AG08396 (cell line): ENCODE measurements at regions not wholly inside any gene's neighbourhood (a gene's known extent, or its start where the extent isn't known, plus 50 kb on each side); places are given as distances from the start of the nearest gene placed in this dataset.

ENCODE experiments used
- DNase-seq: peaks from one replicate; pipeline ENCODE4 v3.0.0; 2012; ENCODE audit warnings: low spot score, mixed read lengths

- DNase-seq = no peak
Observed at GRCh38 chr10:130998642-130999041, 312.9 kb downstream of the TCERG1L start.

- DNase-seq = no peak
Observed at GRCh38 chr10:130999376-131000202, 311.9 kb downstream of the TCERG1L start.

- DNase-seq = no peak
Observed at GRCh38 chr10:131000244-131000643, 311.3 kb downstream of the TCERG1L start.

DNA sequence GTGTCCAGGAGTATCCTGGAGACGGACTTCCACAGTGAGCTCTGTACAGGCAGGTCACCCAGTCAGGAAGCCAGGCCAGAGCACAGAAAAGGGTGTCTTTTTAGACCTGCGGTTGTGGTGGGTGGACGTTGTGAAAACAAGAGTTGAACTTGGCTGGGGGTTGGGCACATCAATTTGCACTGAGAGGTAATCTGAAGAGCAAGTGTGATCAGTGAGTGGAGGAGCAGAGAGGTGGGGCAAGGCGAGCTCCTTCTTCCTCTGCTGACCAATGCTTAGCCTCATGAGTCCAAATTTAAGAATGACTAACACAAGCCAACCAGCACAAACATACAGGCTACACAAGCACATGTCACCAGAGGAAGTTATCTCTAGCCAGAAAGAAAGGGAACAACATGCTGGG lies 310.8 kb downstream of the TCERG1L start:
- DNase-seq = no peak

- DNase-seq = no peak
Observed at GRCh38 chr10:131001438-131001837, 310.1 kb downstream of the TCERG1L start.

DNA sequence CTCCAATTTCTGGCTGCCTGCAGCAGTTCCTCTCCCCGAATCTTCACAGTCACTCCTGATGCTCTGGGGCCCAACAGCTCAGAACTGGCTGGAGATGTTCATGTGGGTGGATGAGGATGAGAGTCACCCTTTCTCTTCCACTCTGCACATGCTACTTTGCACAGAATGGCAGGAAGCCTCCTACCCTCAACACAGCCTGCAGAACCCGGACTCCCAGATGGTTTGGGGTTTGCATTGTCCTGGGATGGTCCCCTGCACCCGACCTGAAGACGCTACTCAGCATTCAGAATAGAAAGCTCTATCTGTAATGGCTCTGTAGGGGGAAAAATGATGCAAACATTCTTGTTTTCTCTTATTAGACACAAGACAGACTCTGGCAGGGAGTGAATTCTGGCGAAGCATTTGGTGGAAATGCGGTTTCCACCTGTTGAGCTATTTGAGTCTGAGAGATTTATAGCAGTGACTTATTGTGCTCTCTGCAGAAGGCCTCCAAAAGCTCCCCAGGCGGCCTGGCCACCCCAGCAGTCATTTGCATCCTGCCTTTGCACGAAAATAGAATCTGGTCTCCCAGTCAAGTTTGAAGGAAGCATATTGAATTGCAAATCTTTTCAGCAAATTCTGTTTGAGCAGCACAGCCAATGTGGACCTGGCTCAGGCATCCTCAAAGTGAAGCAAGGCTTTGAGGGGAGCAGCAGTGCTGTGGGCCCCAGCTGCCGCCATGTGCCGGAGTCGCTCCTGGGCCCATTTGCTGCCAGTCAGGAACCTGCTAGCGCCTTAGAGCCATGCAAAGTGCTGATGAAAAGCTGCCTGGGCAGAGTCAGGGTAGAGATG lies 309.3 kb downstream of the TCERG1L start:
- no peak for DNase-seq

DNA sequence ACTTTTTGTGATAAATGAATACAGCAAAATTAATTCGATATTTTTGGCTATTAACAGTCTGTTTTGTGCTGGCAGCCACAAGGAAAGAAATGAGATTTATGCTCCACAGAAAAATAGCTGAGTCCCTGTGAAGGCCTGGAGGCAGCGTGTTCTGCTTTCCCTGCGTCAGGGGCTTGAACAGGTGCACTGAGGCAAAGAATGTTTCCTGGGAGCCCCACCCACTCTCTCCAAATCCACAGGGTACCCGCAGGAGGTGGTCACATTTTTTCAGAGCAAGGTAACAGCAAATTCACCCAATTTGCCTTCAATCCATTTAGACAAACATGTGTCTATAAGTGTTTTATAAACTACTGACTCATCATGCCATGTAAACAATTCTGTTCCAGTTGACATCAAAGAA lies 308.1 kb downstream of the TCERG1L start:
- no peak for DNase-seq

DNA sequence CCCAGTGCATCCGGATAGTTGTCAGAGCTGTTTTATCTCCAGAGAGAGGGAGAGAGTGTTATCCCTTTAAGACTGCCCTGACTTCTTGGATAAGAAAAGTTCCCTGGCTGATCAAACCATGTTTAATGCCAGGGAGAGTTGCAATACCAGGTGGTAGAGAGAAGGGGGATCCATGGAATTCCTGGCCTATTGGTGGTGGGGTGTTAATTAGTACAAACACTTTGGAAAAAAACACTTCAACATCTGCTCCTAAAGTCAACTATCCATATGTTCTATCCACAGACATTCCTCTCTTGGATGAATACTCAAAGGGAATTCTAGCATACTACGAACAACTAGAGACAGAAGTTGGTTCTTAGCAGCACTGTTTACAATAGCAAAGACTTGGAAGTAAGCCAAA lies 307.2 kb downstream of the TCERG1L start:
- DNase-seq = no peak

- no peak for DNase-seq
Observed at GRCh38 chr10:131006458-131007256, 304.9 kb downstream of the TCERG1L start.

DNA sequence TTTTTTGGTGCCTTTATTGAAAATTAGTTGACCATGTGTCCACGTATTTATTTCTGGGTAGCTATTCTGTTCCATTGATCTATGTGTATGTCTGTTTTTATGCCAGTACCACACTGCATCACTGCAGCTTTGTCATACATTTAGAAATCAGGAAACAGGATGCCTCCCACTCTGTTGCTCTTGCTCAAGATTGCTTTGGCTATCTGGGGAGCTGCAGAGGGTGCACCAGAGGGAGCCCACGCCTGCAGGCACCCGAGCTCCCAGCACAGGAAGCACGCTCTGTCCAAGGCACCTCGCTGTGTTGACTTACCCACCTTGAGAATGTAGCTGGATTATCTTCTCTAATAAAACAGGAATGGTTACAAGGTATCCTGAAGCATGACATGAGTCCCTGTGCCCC lies 301.7 kb downstream of the TCERG1L start:
- DNase-seq = no peak

DNA sequence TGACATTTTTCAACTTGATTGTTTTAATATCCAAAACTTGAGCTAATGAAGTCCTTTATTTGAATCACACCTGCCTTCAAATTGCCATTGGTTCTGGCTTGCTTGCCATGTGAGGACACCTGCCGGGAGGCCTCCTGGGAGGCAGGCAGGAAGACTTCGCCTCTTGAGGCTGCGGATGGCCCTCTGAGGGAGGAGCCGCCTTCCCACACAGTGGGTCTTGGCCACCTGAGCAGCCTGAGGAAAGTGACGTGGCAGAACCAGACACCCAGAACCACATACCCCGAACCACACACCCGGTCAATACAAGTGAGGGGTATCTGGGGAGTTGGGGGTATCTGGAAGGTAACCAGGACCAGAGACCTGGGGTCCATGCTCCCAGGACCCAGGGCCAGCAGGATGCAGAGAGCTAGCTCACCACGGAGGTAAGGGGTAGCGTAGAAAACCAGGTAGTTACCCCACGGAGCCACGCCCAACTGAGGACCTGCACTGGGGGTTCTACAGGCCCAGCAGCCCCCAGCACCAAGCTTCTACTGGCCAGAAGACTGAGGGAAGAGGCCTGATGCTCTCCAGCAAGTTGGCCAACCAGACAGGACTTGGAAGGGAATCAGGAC lies 300.5 kb downstream of the TCERG1L start:
- no peak for DNase-seq

- DNase-seq = no peak
Observed at GRCh38 chr10:131011936-131012640, 299.4 kb downstream of the TCERG1L start.

DNA sequence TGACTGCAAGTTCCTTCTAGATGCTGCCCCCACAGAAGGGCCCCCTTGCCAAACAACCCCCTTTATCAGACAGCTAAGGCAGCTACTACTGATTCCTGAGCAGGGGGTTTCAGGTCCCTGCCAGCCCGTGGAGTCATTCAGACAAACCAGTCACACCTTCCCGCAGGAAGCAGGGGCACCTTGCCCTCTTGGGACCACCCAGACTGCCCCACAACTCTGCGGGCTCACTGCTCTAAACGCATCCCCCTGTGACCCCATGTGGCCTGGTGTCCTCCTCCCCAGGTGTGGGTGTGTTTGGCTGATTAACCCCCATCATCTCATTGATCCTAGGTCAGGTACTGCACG lies 298.9 kb downstream of the TCERG1L start:
- no peak for DNase-seq

DNA sequence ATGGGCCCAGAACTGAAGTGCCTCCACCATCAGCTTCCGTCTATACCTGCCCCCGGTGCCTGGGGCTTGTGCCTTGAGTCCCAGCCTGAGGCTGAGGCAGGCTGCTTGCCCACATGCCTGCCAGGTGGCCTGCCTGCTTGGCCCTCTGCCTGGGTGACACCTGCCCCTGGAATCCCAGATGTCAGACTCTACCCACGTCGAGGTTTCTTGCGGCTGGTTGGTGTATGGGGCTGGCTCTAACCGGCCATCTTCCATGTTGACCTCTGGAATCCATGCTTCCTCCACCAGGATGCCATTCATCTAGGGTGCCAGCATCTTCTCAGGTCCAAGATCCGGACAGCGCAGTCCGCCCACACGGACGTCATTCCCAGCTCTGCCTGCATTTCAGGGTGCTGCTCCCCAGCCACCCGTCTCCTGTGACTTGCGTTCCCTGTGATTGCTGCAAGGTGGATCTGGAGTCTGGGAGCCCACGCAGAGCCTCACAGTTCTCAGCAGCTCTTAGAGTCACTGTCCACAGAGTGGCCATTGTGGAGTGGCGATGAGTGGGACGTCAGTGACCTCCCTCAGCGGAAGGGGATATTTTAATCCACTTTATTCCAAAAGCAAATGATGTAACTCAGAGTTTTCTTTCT lies 298.1 kb downstream of the TCERG1L start:
- DNase-seq = no peak

DNA sequence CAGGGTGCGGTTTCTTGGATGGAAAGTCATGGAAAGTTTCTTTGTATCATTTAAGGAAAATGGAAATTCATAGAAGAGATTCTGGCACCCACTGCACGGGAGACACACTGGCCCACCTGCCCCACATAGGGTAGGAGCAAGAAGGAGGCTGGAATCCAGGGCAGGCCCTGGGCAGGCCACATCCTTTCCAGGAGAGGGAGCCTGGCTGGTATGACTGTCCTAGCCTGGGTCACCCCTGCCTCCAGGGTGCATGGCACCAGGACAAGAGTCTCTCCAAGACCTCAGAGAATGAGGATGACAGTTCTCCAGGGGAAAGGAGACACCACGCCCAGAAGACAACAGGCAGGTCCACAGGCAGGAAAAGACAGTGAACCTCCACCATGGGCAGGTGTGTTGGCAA lies 297.2 kb downstream of the TCERG1L start:
- DNase-seq = no peak

DNA sequence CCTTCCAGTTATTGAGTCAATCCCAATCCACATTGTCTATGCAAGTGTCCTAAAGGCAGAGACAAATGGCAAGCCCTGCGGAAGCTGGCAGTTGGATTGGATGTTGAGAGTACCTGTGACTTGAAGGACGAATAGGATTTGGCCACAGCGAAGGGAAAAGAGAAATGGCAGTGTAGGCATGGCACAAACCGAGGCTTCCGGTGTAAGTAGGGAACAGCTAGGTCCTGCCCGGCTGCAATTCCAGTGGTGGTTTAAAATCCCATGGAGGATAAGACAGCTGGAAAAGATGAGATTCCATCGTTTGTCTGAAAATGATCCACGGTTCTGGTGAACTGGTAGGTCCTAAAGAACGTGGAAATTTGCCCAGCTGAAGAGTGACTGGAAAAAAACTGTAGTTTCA lies 296.2 kb downstream of the TCERG1L start:
- DNase-seq = no peak

- DNase-seq = no peak
Observed at GRCh38 chr10:131016556-131016955, 295.0 kb downstream of the TCERG1L start.

DNA sequence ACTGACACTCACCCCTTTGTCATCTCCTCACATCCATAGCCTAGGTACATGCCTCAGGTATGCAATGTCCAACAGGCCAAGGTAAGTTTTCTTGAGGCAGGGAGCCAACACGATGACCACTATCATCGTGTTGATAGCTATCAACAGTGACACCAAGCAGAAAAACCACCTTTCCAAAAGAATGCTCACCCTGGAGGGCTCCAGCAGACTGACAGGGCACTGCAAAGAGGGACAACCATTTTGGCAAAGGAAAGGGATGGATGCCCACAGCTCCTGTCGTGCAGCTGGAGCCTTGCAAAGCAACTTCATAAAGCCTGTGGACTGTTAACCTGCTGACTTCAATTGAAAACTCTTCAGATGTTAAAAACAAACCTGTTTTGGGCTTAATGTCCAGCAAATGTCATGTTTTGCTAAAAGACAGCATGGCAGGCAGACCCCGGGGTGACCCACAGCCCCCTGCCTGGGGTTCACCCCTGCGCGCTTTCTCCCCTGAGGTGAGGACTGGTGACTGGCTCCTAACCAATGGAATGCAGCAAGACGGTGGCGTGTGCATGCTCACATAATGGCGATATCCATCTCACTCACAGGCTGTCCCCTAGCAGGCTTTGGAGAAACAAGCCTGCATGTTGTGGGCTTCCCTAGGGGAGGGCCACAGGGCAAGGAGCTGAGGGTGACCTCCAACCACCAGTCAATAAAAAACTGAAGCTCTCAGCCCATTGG lies 293.8 kb downstream of the TCERG1L start:
- DNase-seq = no peak

- DNase-seq = no peak
Observed at GRCh38 chr10:131018886-131019500, 292.5 kb downstream of the TCERG1L start.

- no peak for DNase-seq
Observed at GRCh38 chr10:131019696-131020095, 291.8 kb downstream of the TCERG1L start.
